Suprapubic skin (tissue), 3 donors: ENCODE measurements at regions not wholly inside any gene's neighbourhood (a gene's known extent, or its start where the extent isn't known, plus 50 kb on each side); places are given as distances from the start of the nearest gene placed in this dataset.

Experiments used
- POLR2A ChIP-seq, 2 donors: fragments of 450-650 bp; IDR thresholded peaks; one replicate each; pipeline ENCODE4 v1.6.1; 2017; ENCODE audit warnings: antibody characterized with exemption in 2 of 2, mild to moderate bottlenecking in 2 of 2, moderate library complexity in 2 of 2
- TF ChIP-seq, protein P1 (sequence below), 2 donors: fragments of 200-600 bp in 1 of 2; fragments of 450-650 bp in 1 of 2; sonication (generic) in 1 of 2; IDR thresholded peaks; one replicate each; pipeline ENCODE4 v1.5.1; 2016 to 2019; ENCODE audit warnings: antibody characterized with exemption in 2 of 2, mild to moderate bottlenecking in 1 of 2, moderate library complexity in 1 of 2

DNA sequence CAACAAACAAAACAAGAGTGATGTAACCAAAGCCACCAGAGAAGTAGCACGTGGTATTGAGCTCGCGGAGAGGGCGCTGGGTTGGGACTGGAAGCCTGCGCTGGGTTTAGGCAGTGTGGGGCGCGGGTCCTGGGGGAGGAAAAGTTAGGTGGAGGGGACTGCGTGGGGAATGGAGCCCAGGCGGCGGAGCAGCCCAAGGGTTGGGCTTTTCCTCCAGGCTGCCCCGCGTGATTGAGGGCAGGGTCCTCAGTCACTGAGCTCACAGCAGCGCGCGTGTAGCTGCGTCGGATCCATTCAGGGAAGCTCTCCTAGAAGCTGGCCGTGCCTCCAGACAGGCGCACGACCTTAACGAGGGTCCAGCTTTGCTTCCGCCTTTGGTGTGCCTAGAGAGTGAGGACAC is 357.4 kb downstream of the GALR1 start:
- TF ChIP-seq POLR2A (IDR thresholded peaks at IDR 0.05), result no peak
- TF ChIP-seq, protein P1, sequence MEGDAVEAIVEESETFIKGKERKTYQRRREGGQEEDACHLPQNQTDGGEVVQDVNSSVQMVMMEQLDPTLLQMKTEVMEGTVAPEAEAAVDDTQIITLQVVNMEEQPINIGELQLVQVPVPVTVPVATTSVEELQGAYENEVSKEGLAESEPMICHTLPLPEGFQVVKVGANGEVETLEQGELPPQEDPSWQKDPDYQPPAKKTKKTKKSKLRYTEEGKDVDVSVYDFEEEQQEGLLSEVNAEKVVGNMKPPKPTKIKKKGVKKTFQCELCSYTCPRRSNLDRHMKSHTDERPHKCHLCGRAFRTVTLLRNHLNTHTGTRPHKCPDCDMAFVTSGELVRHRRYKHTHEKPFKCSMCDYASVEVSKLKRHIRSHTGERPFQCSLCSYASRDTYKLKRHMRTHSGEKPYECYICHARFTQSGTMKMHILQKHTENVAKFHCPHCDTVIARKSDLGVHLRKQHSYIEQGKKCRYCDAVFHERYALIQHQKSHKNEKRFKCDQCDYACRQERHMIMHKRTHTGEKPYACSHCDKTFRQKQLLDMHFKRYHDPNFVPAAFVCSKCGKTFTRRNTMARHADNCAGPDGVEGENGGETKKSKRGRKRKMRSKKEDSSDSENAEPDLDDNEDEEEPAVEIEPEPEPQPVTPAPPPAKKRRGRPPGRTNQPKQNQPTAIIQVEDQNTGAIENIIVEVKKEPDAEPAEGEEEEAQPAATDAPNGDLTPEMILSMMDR (IDR thresholded peaks at IDR 0.05), result no peak
